GM21619 (cell line): ENCODE measurements at regions not wholly inside any gene's neighbourhood (a gene's known extent, or its start where the extent isn't known, plus 50 kb on each side); places are given as distances from the start of the nearest gene placed in this dataset.

ENCODE experiments used
- ATAC-seq: cut with Tn5 transposase; IDR thresholded peaks from one replicate; pipeline ENCODE4 v1.9.1; 2021; ENCODE audit not compliant: unreplicated experiment

DNA sequence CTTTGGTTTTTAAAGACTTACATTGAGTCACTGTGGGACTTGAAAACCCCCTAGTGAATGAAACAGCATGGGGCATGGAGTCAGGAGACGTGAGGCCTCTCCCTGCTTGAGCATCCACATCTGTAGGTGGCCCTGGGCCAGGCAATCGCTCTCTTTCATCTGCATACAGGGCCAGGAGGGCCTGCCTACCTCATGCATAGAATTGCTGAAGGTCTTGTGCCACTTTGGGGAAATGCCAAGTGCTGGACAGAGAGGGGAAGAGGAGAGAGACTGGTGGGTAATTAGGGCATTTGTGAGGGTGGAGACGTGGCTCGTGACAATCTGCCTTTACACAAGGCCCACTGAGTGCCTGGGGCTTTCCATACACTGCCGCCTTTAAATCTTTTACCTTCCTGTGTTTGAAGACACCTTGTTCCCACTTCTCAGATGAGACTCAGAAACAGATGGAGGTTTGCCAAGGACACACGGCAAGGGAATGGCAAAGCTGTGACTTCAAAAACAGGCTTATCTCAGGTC is 322.2 kb upstream of the HS6ST1 start:
- ATAC-seq = no peak

DNA sequence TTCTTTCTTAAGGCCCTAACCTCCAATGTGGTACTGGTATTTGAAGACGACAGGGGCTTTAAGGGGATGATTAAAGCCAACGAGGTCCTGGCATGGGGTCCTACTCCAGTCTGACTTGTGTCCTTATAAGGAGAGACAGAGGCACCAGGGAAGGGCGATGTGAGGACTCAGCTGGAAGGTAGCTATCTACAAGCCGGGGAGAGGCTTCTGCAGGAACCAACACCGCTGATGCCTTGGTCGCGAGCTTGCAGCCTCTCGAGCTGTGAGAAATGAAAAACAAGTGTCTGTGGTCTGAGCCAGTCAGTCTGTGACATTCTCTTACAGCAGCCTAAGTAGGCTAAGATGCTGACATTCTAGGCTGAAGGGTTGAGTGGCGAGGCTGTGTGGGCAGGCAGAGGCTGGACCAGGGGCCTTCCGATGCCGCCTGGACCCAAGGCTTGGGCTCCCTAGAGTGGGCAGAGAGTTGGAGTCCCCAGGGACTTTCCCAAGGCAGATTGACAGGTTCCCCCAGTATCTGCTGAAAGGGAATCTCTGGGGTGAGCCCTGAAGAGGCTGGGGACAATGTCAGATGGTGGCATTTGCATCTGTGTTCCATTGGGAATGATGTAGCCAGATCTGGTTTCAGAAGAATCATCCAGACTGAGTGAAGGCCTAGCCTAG is 322.9 kb upstream of the HS6ST1 start:
- ATAC-seq = no peak

DNA sequence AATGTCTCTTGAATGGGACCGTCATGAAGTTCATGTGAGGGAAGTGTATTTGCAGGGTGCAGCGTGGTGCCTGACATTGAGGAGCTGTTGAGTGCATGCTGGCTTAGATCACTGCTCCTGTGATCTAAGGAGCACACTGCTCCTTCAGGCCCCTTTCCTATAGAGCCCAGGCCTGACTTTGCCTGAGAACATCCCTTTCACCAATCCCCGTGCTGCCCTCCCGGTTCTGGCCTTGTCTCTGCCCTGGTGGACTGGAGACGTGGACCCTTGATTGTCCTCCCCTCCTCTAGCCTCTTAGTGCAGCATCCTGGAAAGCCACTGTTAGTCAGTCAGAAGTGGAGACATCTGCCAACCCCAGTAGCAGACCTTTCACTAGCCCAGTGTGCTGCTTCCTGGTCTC is 323.6 kb upstream of the HS6ST1 start:
- no peak for ATAC-seq

DNA sequence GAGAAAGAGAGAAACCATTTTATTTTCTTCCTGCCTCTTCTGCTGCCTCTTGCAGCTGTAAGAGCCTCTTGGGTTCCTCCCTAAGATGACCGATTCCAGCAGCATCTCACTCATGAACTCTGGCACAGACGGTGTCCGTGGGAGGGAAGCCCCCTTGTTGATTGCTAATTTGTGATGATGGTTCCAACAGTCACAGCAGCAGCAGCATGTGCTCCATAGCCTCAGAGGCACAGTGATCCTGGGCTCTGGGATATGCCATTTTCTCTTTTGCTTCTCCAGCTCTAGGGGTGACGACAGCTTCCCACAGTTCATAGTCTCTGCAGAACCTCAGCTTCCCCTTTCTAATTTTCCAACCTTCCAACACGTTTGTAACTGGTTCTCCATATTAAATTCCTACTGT is 324.2 kb upstream of the HS6ST1 start:
- no peak for ATAC-seq

DNA sequence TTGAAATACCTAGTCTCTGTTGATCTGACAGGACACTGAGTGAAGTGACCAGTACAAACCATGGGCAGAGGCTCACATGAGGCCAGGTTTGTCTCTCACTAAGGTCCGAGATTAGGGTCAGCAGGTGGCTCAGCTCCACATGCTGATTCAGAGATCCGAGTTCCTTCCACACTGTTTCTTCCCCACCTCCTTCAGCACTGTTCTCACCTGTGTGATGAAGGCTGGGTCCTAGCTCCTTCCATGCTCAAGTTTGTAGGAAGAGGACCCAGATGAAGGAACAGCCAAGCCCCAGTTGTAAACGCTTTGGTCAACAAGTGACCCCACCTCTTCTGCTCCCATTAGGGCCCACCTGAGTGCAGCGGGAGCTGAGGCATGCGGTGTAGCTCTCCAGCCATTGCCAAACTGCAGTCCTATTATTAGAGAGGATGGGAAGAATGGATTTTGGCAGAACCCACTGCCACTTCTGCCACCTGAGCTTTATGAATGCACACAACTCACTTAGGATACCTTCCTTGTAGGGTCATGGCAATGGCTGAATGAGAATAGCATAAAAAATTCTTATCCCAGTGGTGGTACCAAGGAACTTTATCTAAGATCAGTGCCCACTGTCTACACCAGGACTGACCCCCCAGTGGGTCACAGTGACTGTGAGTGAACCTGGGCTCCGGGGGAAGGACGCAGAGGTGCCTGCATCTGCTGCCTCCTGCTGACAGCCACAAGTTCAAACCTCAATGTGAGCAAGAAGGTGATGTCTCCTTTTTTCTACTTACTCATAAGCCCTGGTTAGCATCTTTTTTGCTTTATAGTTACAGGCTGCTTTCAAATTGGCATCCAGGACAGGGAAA is 324.8 kb upstream of the HS6ST1 start:
- ATAC-seq = no peak

DNA sequence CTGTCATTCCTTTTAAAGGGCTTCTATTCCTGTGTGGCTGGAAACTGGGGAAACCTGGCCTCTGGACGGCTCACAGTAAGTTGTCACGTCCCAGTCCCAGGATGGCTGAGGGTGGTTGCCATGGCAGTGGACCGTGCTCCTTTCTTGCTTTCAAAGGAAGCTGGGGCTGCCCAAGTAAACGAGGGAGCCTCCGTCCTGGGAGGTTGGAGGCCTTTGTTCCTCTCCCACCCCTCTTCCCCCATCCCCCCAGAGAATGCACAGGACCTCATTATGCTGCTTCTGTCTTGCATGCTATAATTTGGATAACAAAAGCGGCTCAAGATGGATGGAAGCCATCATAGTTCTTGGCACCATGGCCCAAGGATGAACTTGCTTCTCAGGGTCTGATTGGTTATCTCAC is 325.5 kb upstream of the HS6ST1 start:
- no peak for ATAC-seq

DNA sequence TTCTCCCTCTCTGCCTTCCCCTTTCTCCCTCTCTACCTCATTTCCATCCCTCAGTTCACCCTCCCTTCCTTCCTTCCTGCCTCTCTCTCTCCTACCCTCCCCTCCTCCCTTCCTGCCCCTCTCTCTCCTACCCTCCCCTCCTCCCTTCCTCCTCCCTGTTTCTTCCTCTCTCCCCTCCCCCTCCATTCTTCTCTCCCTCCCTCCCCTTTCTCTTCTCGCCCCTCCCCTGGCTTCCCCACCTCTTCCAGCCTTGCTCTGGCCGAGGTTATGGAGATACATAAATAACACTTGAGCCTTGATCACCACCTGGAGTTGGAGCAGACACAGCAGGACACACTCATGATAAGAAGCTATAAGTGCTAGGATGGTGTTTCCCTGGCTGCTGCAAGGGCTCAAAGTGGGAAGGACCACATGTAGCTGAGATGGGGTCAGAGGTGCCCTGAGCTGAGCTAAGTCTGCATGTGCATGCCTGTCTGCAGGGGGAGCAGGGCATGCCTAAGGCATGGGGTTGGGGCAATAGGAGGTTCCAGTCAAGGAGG is 326.1 kb upstream of the HS6ST1 start:
- ATAC-seq = no peak

DNA sequence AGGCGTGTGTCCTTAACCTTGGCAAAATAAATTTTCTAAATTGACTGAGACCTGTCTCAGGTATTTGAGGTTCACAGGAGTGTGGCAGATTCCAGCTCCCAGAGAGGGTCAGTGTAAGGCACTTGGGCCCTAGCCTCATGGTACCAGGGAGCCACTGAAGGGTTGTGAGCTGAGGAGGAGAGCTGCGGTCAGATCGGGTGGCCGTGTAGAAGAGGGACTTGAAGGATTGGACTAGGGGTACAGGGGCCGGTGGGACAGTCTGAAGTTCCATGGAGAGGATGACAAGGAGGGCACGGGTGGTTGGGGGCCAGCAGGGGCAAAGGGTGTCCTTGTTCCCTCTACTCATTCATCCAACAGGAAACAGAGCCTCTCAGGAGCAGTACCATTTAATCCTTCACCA is 327.0 kb upstream of the HS6ST1 start:
- no peak for ATAC-seq

DNA sequence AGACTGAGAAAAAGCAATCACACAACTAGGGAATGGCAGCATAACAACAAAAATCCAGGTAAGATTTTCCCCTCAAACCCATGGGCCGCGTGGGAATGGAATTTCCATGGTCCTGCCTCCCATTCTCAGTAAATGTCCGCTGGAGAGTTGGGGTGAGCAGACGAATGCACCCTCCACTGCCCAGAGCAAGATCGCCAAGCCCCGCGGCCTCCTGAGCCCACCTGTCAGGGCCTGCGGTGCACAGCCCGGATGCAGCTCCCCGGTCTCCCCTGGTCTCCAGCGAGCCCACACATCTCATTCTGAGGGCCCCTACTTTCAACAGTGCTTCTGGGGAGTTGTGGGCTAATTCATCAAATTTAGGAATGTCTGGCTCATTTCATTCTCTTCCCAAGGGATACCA is 327.4 kb upstream of the HS6ST1 start:
- no peak for ATAC-seq

DNA sequence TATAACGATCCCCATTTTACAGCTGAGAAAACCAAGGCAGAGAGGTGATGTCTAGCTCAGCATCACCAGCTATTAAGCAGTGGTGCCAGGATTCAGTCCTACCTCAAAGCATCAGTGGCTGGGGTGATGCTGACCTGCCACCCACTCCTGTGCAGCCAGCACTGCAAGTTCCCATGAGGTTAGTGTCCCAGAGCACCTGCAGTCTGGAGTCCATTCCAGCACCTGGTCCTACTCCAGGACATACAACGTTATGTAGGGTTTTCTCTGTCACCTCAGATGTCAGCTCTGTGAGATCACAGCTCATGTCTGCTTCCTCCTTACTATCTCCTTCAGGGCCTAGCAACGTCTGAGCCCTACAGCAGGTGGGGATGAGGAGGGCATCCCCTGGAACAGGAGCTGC is 328.0 kb upstream of the HS6ST1 start:
- no peak for ATAC-seq

DNA sequence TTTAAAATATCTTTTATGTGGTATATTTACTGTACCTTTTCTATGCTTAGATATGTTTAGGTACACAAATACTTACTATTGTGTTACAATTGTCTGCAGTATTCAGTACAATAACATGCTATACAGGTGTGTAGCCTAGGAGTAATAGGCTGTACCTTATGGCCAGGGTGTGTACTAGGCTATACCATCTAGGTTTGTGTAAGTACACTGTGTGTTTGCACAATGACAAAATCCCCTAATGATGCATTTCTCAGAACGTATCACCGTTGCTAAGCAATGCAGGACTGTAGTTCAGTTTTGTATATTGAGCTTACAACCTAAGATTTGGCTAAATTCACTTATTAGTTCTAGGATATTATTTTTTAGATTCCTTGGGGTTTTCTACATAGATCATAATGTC is 332.3 kb upstream of the HS6ST1 start:
- ATAC-seq = no peak

DNA sequence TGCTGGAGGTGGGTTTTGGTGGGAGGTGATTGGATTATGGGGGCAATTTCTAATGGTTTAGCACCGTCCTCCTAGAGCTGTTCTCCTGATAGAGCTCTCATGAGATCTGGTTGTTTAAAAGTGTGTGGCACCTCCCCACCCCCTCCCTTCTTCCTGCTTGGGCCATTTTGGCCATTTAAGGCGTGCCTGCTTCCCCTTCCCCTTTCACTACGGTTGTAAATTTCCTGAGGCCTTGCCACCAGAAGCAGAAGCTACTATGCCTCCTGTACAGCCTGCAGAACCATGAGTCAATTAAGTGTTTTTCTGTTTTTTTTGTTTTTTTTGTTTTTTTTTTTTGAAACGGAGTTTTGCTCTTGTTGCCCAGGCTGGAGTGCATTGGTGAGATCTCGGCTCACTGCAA is 335.7 kb upstream of the HS6ST1 start:
- no peak for ATAC-seq

DNA sequence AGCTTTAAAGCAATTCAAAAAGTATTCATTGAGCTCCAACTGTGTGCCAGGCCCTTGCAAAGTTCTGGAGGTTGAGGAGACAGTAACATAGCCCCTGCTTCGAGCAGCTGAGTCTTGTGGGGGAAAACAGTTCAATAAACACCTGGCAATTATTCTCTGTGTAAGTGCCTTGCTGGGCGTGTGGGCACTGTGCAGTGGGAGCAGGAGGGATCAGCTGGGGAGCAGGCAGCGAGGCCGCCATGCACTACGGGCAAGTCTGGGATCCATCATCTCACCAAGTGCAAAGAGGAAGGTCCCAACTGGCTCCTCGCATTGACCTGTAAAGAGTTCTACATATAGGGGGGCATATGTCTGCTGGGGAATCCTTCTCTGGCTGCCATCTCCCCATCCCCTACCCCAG is 342.2 kb upstream of the HS6ST1 start:
- no peak for ATAC-seq

DNA sequence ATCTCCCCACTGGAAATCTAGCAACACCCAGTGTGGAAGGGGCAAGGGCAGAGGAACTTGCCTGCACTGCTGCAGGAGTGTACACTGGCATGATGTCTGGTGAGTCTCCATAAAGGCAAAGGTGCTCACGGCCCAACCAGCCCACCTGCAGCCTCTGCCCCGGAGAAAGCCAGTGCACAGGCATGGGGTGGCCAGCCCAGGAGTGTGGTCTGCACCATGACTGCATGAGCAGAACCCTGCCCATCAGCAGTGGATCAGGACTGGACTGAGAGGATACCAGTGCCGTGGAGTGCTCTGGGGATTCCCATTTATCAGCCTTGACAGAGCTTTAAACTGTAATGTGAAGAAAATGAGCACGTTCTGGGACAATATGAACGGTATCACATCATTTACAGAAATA is 342.6 kb upstream of the HS6ST1 start:
- ATAC-seq = no peak

DNA sequence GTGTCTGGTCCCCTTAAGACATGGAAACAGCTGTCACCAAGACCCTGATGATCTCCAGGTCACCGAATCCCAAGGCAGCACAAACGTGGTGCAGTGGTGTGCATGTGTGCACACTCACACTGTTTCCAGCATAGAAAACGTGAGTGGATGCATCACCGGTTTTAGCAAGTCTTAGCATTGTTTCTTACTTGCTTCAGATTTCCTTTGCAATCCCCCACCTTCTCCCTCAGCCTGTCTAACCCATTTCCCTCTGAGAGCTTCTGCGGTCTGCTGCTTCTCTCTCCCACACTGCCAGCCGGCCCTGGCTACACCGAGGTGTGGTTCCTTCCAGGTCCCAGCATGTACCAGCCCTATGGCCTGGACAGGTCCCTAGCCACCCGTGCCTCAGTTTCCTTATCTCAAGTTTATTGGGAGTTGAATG is 343.4 kb upstream of the HS6ST1 start:
- no peak for ATAC-seq

DNA sequence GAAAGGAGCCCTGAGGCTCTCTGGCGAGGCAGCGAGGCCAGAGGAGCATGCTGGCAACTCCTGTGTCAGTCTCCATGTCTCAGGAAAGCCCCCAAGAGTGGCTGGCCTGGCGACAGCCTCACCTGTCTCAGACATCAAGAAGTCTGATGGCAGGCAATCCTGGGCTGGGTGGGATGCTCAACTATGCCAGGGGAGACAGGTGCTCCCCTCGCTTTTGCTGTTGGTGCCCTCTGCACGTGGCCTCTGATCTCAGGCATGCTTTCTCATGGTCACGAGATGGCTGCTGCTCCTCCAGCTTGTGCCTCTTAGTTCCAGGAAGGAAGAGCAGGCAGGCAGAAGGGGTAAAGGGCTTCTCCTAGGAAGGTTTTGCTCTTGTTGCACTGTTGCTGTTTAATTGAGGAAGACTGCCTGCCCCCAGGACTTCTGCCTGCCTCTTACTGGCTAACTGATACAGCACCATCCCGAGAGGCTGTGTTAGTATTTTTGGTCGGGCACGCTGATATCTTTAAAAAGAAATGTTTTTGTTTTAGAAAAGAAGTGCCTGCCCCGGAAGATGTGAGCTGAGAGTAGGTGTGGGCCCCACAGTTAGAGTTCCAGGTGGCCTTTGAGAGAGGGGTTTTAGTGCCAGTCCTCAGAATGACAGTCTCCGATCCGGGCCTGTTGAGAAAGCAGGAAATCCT is 344.8 kb upstream of the HS6ST1 start:
- ATAC-seq = no peak

DNA sequence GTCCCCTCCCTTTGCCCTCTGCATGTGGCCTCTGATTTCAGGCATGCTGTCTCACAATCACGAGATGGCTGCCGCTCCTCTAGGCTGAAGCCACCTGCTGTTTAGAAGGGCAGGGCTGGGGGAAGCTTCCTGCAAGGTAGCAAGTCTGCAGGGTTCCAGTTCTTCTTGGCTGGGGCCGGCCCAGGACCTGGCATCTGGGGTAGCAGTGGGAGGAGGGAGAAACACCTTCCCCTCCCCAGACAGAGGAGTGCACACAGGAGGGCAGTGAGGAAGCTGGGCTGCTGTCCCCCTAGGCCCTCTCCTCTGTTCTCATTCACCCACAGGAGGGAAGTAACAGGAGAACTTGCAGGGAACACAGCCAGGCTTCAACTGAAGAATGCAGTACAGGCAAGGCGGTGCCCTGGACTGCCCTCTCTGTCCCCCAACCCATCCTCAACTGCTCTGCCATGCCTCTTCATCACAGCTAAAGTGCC is 345.9 kb upstream of the HS6ST1 start:
- no peak for ATAC-seq

DNA sequence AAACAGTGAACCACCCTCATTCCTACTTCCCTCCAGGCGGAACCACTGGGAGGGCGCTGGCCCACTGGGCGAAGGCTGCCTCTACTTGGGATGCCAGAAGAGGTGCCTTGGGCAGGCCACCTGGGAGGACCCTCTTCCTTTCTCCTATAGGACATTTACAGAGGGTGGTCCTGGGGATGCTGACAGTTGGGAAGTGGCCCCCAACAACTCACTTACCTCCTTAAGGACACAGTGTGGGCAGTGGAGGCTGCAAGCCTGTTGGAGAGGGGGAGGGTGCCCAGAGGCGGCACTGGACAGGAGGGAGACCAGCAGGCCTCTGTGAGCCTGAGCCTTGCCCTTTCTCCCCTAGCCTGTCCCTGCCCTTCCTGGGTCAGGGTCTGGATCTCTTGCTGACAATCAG is 346.4 kb upstream of the HS6ST1 start:
- ATAC-seq = no peak

DNA sequence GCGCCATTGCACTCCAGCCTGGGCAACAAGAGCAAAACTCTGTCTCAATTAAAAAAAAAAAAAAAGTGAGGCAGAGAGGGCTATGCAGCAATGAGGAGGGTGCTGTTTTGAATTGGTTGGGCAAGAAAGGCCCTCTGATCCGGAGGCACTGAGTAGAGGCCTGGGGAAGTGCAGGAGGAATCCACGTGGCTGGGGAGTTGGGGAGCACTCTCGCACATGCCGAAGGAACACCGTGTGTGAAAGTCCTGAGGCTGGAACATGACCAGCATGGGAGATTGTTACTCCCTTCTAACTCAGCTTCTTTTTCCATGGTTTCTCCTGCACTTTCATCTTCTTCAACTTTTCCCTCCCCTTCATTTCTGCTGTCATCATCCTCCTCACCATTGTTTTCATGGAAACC is 347.9 kb upstream of the HS6ST1 start:
- ATAC-seq = no peak

DNA sequence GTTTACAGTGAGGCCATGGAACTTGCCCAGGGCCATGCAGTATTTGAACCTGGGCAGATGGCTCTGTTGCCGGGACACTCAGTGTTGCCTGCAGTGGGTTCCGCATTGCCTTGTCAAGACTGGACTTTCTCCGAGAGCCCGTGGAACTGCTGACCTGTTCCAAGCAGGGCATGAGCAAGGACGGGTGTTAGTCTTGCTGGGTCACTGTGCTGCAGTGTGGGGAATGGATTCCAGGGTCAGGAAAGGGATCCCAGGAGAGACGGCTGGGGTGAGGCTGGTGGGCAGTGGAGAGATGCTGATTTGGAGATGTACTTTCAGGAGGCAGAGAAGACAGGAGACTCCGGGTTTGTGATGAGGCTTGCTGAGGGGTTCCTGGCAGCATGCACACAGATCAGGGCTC is 348.7 kb upstream of the HS6ST1 start:
- ATAC-seq = no peak

DNA sequence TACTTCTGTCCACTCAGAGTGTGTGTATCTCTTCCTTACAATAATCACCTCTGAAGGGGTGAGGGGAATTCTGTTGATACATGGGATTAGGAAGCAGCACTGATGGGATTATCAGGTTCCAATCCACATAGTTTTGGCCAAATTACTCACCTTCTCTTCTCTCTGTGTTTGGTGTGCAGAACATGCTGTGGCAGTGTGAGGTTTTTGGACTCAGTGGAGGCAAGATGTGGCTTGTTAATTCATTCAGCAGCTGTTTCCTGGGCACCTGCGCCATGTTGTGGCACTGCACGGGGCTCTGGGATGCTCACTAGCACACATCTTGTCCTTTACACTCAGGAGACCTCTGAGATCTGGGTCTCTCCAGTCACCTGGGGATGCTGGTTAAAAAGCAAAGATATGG is 350.3 kb upstream of the HS6ST1 start:
- no peak for ATAC-seq

DNA sequence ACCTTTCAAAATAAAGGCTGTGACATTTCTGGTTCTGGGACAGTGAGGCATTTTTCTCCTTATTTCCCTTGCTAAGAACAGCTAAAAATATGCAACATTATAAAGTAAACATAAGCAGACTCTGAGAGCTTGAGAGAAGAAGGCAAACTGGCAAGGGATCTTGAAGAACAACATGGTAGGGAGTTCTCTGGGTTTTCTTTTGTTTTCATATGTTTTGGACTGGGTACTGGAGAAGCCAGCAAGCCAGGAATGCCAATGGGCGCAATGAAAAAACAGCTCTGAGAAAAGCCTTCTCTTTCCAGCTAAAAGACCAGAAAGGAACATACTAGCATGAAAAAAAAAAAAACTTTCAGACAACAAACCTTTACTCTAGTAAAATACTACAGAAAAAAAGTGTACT is 351.4 kb upstream of the HS6ST1 start:
- no peak for ATAC-seq
